Astrocyte (in vitro differentiated cells and primary cell): ENCODE measurements at regions not wholly inside any gene's neighbourhood (a gene's known extent, or its start where the extent isn't known, plus 50 kb on each side); places are given as distances from the start of the nearest gene placed in this dataset.
A peak's percentile ranks its signal among the peaks of the same experiment; 100 is the strongest.

Experiments
- DNase-seq: peaks from one replicate; pipeline ENCODE4 v3.0.0-alpha.2; 2010; ENCODE audit warnings: low read depth
- FAIRE-seq: peaks from 2 replicates; lab custom pipeline; 2011; peaks lifted over from hg19 to GRCh38; lab: Jason Lieb, UNC
- H2AFZ ChIP-seq: 2 replicates; pipeline ENCODE4 v1.6.0; 2012; ENCODE audit warnings: low read depth, low read length, inconsistent platforms
- H3K27ac ChIP-seq: 2 replicates; pipeline ENCODE4 v1.5.1; 2011; ENCODE audit warnings: low read depth, low read length, inconsistent platforms
- H3K27me3 ChIP-seq: 2 replicates; pipeline ENCODE4 v1.6.0; 2011; ENCODE audit warnings: low read length, inconsistent platforms; ENCODE audit not compliant: insufficient read depth
- H3K36me3 ChIP-seq: 2 replicates; pipeline ENCODE4 v1.5.1; 2011; ENCODE audit warnings: low read length, inconsistent platforms; ENCODE audit not compliant: insufficient read depth
- H3K4me1 ChIP-seq: 2 replicates; pipeline ENCODE4 v1.5.1; 2011; ENCODE audit warnings: low read length, inconsistent platforms; ENCODE audit not compliant: insufficient read depth
- H3K4me2 ChIP-seq: 2 replicates; pipeline ENCODE4 v1.6.0; 2012; ENCODE audit warnings: low read length, inconsistent platforms
- H3K4me3 ChIP-seq: 2 replicates; pipeline ENCODE4 v1.5.1; 2011; ENCODE audit warnings: low read depth, mild to moderate bottlenecking, low read length, inconsistent platforms; ENCODE audit not compliant: insufficient read depth
- H3K79me2 ChIP-seq: 2 replicates; pipeline ENCODE4 v1.6.0; 2012; ENCODE audit warnings: mild to moderate bottlenecking, low read length, inconsistent platforms; ENCODE audit not compliant: insufficient read depth
- H3K9ac ChIP-seq: 2 replicates; pipeline ENCODE4 v1.6.0; 2012; ENCODE audit warnings: mild to moderate bottlenecking, low read length, inconsistent platforms
- H3K9me3 ChIP-seq: 2 replicates; pipeline ENCODE4 v1.5.1; 2012; ENCODE audit warnings: low read depth, mild to moderate bottlenecking, low read length, inconsistent platforms; ENCODE audit not compliant: insufficient read depth
- H4K20me1 ChIP-seq: 2 replicates; pipeline ENCODE4 v1.6.0; 2012; ENCODE audit warnings: low read length, inconsistent platforms; ENCODE audit not compliant: insufficient read depth
- H3K27ac Mint-ChIP-seq: one replicate; pipeline ENCODE4 v1.8.0; 2021; ENCODE audit warnings: mild to moderate bottlenecking, mixed read lengths; ENCODE audit not compliant: unreplicated experiment
- H3K27me3 Mint-ChIP-seq: one replicate; pipeline ENCODE4 v1.8.0; 2021; ENCODE audit warnings: low read depth, mixed read lengths; ENCODE audit not compliant: unreplicated experiment
- H3K36me3 Mint-ChIP-seq: one replicate; pipeline ENCODE4 v1.8.0; 2021; ENCODE audit warnings: low read depth, mixed read lengths; ENCODE audit not compliant: unreplicated experiment
- H3K4me1 Mint-ChIP-seq: one replicate; pipeline ENCODE4 v1.8.0; 2021; ENCODE audit warnings: low read depth, mixed read lengths; ENCODE audit not compliant: unreplicated experiment
- H3K4me3 Mint-ChIP-seq: one replicate; pipeline ENCODE4 v1.8.0; 2021; ENCODE audit warnings: mild to moderate bottlenecking, moderate library complexity, mixed read lengths; ENCODE audit not compliant: unreplicated experiment
- H3K9me3 Mint-ChIP-seq: one replicate; pipeline ENCODE4 v1.8.0; 2021; ENCODE audit warnings: mild to moderate bottlenecking, mixed read lengths; ENCODE audit not compliant: unreplicated experiment
- EZH2 ChIP-seq: IDR thresholded peaks from 2 replicates; pipeline ENCODE4 v1.6.1; 2012; ENCODE audit warnings: mild to moderate bottlenecking, low read length, inconsistent platforms; ENCODE audit not compliant: insufficient read depth
- TF ChIP-seq, protein P1 (sequence below): IDR thresholded peaks from 2 replicates; pipeline ENCODE4 v1.5.1; 2011; ENCODE audit warnings: low read depth, mild to moderate bottlenecking, inconsistent platforms, low read length, moderate library complexity; ENCODE audit not compliant: insufficient read depth

DNA sequence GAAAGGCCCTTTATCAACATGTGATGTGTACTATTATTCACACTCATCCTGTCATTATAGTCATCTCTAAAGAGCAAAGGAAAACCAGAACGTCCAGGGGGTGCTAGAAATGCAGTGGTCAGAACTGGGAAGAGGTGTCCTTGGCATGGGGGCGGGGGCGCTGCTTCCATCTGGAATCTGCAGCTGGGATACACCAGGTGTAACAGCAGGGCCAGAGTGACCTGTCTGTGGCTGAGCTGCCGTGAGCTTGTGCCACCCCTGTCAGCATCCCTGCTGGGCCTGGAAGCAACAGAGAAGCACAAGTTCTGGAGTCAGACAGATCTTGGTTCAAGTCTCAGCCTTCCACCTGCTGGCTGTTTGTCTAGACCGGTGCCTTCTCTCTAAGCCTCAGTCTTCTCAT, 263.3 kb upstream of the MVB12B start:
- Histone ChIP-seq H3K36me3 (no peaks in the 10 kb centered on the region), H3K27ac (no peak overlapping the region), H3K27me3 (peaks cover 32% of the 10 kb centered on the region), H3K4me1 (no peaks in the 10 kb centered on the region), H2AFZ (no peak overlapping the region), H3K9ac (no peak overlapping the region), H4K20me1 (no peaks in the 10 kb centered on the region), H3K9me3 (peaks cover 7% of the 10 kb centered on the region), H3K79me2 (no peaks in the 10 kb centered on the region), H3K4me3 (no peak overlapping the region), H3K4me2 (no peak overlapping the region)
- Mint-ChIP-seq H3K9me3 (peaks cover 4% of the 10 kb centered on the region), H3K27ac (no peak overlapping the region), H3K4me1 (no peaks in the 10 kb centered on the region), H3K4me3 (no peak overlapping the region), H3K36me3 (peaks cover 2% of the 10 kb centered on the region), H3K27me3 (peaks cover 41% of the 10 kb centered on the region)
- FAIRE-seq (no peak), DNase-seq (no peak)
- TF ChIP-seq EZH2: no peak
- TF ChIP-seq, protein P1, sequence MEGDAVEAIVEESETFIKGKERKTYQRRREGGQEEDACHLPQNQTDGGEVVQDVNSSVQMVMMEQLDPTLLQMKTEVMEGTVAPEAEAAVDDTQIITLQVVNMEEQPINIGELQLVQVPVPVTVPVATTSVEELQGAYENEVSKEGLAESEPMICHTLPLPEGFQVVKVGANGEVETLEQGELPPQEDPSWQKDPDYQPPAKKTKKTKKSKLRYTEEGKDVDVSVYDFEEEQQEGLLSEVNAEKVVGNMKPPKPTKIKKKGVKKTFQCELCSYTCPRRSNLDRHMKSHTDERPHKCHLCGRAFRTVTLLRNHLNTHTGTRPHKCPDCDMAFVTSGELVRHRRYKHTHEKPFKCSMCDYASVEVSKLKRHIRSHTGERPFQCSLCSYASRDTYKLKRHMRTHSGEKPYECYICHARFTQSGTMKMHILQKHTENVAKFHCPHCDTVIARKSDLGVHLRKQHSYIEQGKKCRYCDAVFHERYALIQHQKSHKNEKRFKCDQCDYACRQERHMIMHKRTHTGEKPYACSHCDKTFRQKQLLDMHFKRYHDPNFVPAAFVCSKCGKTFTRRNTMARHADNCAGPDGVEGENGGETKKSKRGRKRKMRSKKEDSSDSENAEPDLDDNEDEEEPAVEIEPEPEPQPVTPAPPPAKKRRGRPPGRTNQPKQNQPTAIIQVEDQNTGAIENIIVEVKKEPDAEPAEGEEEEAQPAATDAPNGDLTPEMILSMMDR: no peak

DNA sequence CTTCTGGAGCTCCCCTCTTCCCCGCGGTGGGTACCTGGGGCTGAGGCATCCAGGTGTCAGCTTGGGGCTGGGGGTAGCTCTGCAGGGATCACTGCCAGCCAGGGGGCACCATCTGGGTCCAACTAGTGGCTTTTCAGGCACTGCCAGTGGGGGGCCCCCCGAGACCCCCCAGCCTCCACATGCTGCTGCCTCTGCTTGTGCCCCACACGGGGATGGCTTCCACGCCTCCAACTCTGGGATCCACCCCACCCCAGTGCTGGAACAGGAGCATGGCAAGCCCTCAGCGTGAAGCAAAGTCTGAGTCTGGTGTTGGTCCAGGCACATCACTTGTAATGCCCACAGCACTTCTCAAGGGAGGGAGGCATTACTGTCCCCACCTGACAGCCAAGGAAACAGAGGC, 260.5 kb upstream of the MVB12B start:
- FAIRE-seq (no peak), DNase-seq (no peak)
- H2AFZ ChIP-seq: no peak overlapping the region
- no peaks in the 10 kb centered on the region for H3K4me1 Mint-ChIP-seq
- no peak overlapping the region for H3K4me3 Mint-ChIP-seq
- H3K9me3 ChIP-seq: peaks cover 7% of the 10 kb centered on the region
- no peak overlapping the region for H3K27ac Mint-ChIP-seq
- peaks cover 15% of the 10 kb centered on the region for H3K27me3 ChIP-seq
- no peaks in the 10 kb centered on the region for H4K20me1 ChIP-seq
- peaks cover 34% of the 10 kb centered on the region for H3K27me3 Mint-ChIP-seq
- no peaks in the 10 kb centered on the region for H3K36me3 ChIP-seq
- no peak overlapping the region for H3K9ac ChIP-seq
- no peak overlapping the region for H3K27ac ChIP-seq
- no peaks in the 10 kb centered on the region for H3K79me2 ChIP-seq
- H3K4me2 ChIP-seq: no peak overlapping the region
- peaks cover 2% of the 10 kb centered on the region for H3K36me3 Mint-ChIP-seq
- no peak overlapping the region for H3K4me3 ChIP-seq
- H3K4me1 ChIP-seq: no peaks in the 10 kb centered on the region
- TF ChIP-seq, protein P1: no peak
- TF ChIP-seq EZH2: no peak
- peaks cover 4% of the 10 kb centered on the region for H3K9me3 Mint-ChIP-seq

DNA sequence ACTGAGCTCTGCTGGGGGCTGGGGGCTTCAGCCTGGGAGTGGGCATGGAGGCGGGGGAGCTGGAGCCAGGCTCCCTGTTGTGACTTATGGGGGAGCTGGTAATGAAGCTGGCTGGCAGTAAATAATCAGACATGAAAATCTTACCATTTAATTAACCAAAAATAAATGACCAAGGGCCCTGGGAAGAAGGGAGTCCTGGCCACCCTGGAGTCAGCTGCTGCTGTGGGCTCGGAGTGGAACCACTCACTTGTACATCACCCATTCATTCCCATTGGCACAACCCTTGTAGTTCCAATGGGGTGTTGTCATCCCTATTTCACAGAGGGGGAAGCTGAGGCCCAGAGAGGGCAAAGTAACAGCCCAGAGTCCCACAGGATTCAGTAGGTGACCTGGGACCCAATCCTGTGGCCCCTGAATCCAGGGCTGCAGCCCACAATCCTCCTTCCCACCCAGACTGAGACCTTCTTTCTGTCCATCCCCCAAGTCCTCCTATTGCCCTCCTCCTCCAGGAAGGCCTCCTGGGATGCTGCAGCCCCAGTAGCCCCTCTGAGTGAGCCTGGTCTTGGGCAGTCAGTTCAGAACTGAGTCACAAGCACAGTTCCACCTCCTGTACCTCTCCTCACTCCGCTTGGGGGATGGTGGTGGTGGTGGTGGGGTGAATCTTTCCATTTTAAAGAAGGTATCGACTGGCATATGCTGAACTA, 259.4 kb upstream of the MVB12B start:
- Histone ChIP-seq H3K4me3 (no peak overlapping the region), H3K4me2 (no peak overlapping the region), H3K4me1 (no peaks in the 10 kb centered on the region), H3K27ac (no peak overlapping the region), H3K79me2 (no peaks in the 10 kb centered on the region), H2AFZ (no peak overlapping the region), H3K9me3 (peaks cover 7% of the 10 kb centered on the region), H3K36me3 (no peaks in the 10 kb centered on the region), H3K27me3 (peaks cover 15% of the 10 kb centered on the region), H4K20me1 (no peaks in the 10 kb centered on the region), H3K9ac (no peak overlapping the region)
- Mint-ChIP-seq H3K36me3 (peaks cover 2% of the 10 kb centered on the region), H3K27ac (peak overlapping the region; percentile 47), H3K9me3 (peaks cover 2% of the 10 kb centered on the region), H3K4me3 (no peak overlapping the region), H3K27me3 (peaks cover 34% of the 10 kb centered on the region), H3K4me1 (no peaks in the 10 kb centered on the region)
- TF ChIP-seq, protein P1: no peak
- TF ChIP-seq EZH2: no peak
- DNase-seq (no peak), FAIRE-seq (no peak)
